ENCODE measurements at regions not wholly inside any gene's neighbourhood (a gene's known extent, or its start where the extent isn't known, plus 50 kb on each side); places are given as distances from the start of the nearest gene placed in this dataset.

DNA sequence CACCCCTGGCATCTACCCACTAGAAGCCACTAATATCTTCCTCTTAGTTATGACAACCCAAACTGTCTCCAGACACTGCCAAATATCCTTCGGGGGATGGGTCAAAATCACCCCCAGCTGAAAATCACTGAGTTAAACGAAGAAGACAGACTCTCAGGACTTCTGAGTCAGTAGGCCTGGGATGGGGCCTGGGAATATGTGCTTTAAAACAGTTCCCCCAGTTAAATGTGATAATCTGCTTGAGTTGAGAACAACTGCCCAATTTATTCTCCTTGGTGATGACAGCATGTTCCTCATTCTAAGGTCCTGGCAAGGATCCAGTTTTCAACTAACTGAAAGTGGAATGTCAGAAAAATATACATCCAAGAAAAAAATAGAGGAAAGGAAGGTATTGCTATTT is 52.4 kb downstream of the CBLL2 start:
- DNase-seq (ENCODE audit: low read depth, low spot score): no peak

- DNase-seq (ENCODE audit: low read depth, low spot score): no peak
Observed at GRCh38 chrX:22329783-22330182, 57.1 kb downstream of the CBLL2 start.

DNA sequence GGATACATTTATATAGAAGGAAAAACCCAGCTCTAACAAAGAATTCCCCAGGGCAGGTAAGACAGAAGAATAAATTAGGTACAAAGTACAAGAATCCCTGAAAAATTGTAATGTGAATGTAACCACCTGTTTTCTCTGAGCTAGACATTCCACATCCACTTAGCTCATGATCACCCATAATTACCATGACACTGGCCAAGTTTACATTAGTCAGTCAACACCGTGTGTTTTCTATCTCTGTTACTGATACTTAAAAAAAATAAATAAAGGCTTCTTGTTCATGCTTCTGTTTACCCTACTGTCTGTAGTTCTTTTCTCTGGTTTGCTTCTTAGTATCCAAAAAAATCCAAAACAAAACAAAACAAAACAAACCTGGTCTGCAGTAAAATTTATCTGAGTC is 66.0 kb downstream of the CBLL2 start:
- DNase-seq (ENCODE audit: low read depth, low spot score): no peak

DNA sequence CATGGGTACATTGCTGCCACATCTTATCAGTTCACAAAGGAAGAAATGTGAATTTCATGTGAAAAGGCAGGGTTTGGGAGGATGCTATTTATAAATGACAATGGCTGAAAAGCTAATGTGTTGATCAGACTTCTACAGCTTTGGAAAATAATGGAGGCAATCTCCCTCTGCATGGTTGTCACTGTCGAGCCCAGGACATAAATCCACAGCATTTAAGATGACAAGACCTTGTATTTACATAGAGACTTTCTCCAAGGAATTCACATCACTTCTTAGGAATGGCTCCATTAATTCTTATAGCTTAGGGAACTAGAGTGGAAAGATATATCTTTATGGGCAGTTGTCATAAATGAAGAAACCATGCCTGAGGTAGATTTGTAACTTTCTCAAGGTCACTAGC is 66.7 kb downstream of the CBLL2 start:
- DNase-seq (ENCODE audit: low read depth, low spot score): no peak

- no peak for DNase-seq (ENCODE audit: low read depth, low spot score)
Observed at GRCh38 chrX:22340022-22340616, 67.4 kb downstream of the CBLL2 start.

DNA sequence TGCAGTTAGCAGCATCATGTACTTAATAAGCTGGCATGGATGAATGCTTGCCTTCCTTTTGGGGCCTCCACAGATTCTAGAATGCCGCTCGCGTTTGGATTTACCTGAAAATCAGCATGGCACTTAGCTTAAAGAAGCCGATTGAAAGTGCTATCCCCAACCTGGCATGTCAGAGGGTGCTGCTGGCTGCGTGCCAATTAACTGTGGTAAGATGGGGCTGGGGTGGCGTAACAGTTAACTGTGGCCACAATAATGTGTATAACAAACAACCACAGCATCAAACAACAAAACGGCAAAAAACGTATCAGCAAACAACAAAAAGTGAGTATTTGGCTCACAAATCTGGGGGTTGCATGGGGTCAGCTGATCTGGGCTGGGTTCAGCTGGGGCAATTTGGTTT is 70.5 kb downstream of the CBLL2 start:
- DNase-seq (ENCODE audit: low read depth, low spot score): no peak

DNA sequence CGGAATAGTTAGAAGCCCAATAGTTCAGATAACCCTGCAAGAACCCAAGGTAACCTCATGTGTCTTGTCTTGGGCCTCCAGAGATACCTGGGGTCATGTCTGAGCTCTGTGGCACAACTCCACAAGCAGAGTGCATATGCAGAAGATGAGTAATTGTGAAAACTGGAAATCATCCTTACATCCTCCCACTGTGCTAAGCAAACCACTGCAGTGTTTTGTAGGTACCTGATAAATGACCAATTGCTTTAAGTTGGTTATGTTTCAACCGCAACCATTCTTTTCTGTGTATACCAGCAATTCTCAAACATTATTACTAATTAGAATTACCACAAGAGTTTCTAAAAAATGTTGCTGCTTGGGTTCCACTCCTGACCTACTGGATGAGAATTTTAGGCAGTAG is 73.2 kb downstream of the CBLL2 start:
- DNase-seq (ENCODE audit: low read depth, low spot score): no peak

DNA sequence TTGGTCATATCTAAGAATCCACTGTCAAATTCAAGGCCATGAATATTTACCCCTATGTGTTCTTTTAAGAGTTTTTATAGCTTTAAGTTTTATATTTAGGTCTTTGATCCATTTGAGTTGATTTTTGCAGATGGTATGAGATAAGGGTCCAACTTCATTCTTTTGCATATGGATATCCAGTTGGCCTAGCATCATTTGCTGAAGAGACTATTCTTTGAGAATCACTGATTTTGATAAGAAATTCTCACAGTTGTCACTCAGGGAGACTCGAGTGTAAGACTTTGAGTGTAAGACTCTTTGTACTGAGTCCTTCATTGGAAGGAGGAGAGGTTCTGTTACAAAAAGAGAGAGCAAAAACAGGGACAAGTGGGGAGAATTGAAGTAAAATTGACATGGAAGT is 74.8 kb downstream of the CBLL2 start:
- DNase-seq (ENCODE audit: low read depth, low spot score): no peak

GRCh38 chrX:22349116-22349515 is 76.4 kb downstream of the CBLL2 start:
- DNase-seq (ENCODE audit: low read depth, low spot score): no peak

- no peak for DNase-seq (ENCODE audit: low read depth, low spot score)
Observed at GRCh38 chrX:22351076-22351475, 78.4 kb downstream of the CBLL2 start.

DNA sequence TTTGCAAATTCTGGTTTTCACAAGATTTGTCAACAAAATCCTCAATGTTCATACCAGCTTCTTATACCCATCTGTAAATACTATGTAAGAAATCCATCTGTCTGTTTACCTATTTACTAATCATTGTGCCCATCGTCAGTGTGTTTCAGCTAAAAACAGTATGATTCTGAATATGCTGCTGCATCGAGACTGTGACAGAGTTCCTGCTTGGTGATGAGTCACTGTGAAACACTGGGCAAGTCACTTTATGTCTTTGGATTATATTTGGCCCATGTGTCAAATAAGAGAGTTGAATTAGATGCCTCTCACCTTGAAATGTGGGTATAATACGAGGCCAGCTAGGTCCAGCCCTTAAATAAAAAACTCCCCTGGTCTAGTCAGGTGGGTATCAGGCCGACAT is 79.3 kb downstream of the CBLL2 start:
- no peak for DNase-seq (ENCODE audit: low read depth, low spot score)

DNA sequence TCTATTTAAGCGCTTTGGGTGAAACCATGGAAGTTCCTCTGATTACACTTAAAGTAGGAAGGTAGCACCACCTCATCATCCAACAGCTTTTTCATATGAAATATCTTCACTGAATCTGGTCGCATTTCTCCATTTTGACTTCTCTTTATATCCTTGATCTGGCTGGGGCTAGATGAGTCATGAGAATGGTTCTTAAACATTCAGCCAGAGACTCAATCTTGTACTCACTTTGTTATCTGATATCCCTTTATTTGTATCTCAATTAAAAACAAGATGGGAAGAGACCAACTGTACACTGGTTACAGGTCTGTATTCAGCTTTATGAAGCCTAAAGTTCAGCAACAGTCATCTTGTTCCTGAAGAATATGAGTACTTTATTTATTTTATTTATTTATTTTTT is 84.9 kb downstream of the CBLL2 start:
- no peak for DNase-seq (ENCODE audit: low read depth, low spot score)

- no peak for DNase-seq (ENCODE audit: low read depth, low spot score)
Observed at GRCh38 chrX:22360129-22360528, 87.4 kb downstream of the CBLL2 start.

GRCh38 chrX:22365460-22365859 is 92.7 kb downstream of the CBLL2 start:
- no peak for DNase-seq (ENCODE audit: low read depth, low spot score)

DNA sequence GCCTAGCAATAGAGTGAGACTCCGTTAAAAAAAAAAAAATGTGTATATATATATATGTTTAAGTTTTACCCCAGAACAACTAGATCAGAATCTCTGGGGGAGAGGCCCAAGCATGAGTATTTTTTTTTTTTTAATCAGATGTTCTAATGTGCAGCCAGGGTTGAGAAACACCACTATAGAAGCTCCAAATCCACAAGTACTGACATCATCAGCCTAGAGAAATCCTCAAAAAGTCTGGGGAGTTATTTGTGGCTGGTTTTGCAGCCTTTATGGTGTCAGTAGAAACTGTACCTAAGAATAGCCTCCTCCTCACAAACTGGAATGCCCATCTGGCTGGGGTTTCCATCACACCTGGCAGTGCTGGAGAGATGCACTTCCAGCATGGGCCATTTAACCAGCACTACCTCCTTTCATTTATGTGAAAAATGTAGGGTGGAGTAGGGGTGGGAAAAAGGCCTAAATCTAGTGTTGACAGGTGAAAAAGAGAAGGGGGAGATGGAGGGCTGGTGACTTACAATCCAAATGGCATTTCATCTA is 93.5 kb downstream of the CBLL2 start:
- DNase-seq (ENCODE audit: low read depth, low spot score): no peak

DNA sequence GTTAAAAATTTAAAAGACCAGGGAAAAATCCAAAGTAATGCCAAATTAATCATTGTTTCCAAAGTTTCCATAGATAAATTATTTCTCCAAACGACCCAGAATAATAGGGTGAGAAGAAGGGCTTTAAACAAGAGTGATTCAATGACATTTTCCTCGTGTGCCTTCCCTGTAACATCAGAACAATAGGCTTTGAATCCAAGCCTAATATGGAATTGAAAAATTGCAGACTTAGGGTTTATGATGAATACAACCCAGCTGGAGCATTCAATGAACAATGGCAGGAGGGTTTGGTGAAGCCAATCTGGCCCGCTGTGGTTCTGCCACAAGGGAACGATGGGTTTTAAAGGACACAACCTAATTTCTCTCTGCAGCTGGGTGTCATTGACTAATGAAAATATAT is 94.2 kb downstream of the CBLL2 start:
- no peak for DNase-seq (ENCODE audit: low read depth, low spot score)

GRCh38 chrX:22373094-22373493 is 100.4 kb downstream of the CBLL2 start:
- DNase-seq (ENCODE audit: low read depth, low spot score): no peak

- no peak for DNase-seq (ENCODE audit: low read depth, low spot score)
Observed at GRCh38 chrX:22373766-22374165, 101.1 kb downstream of the CBLL2 start.

DNA sequence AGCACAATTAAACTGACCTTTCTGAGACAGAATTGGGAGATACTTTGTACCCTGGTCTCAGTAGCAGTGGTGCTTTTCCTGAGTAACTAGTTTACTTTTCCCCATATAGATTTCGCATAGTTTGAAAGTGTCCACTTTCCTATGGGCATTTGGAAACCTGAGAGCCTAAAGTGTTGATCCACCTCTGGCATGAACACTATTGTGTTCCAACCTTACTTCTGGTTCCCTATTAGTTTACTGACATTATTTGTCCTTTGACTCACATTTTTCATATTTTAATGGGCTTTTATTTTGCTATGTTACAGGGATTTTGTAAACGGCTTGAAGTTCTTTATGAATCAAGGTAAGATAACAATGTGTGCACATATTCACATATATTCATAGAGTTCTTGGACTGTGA is 103.7 kb downstream of the CBLL2 start:
- DNase-seq (ENCODE audit: low read depth, low spot score): no peak

GRCh38 chrX:22378296-22378695 is 105.6 kb downstream of the CBLL2 start:
- no peak for DNase-seq (ENCODE audit: low read depth, low spot score)

DNA sequence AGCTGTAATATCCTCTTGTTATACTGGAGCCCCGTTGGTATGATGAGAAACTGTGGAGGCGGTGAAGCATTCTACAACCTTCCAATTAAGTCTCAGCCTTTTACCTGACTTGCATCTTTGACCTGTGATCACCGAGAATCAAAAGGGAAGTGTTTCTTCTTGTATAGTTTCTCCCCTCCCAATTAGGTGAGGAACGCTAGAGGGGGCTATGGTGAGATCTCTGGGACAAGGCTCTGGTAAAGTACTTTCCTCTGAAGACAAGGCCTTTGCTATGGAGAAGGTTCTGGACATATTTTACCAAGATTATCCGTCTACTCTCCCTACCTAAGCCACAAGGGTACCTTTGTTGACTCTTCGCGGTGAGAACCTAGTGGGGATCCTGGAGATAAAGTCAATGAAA is 111.3 kb downstream of the CBLL2 start:
- DNase-seq (ENCODE audit: low read depth, low spot score): no peak

DNA sequence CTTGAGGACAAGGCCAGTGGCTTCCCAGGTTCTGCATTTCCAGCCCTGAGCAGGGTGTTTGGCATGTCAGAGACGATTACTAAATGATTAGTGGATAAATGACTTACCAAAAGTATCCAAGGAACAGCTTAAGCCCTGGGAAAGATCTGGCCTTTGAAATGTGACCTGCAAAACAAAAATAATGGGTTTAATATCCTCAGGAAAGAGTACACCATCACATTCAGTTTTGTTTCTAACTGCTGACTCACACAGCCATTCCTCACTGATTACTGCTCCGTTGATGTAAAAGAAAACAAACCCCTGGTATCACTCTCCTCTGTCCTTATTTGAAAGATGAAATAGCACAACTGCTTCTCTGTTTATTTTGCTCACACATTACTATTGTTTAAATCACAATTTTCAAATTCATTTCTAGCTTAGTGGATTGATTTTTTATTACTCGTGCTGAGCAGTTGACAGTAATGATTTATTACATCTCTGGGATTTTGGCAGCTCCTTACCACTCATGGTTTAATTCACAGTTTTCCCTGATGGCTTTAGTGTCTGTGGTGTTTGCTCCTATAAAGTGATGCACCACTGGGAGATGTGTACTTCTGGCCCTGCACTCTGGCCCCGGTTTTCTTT is 117.0 kb downstream of the CBLL2 start:
- no peak for DNase-seq (ENCODE audit: low read depth, low spot score)

GRCh38 chrX:22392133-22392948 is 119.6 kb downstream of the CBLL2 start:
- no peak for DNase-seq (ENCODE audit: low read depth, low spot score)
